T-helper 2 cell (primary cell): ENCODE measurements at regions not wholly inside any gene's neighbourhood (a gene's known extent, or its start where the extent isn't known, plus 50 kb on each side); places are given as distances from the start of the nearest gene placed in this dataset.
"Not testable (repeated sequence)": the region's sequence is repeated elsewhere in the genome, so short reads cannot be mapped to it uniquely, and the experiment has no call there.

Source experiments
- DNase-seq, 5 experiments: peaks; one replicate each; pipeline versions ENCODE4 v3.0.0 to v3.0.0-alpha.2; 2012 to 2022

GRCh38 chr4:179352221-179352620 lies 1910.0 kb upstream of the AGA start:
- no peak for DNase-seq

- DNase-seq = no peak
Observed at GRCh38 chr4:179353786-179354185, 1911.5 kb upstream of the AGA start.

GRCh38 chr4:179361978-179362486 lies 1919.8 kb upstream of the AGA start:
- no peak for DNase-seq

- not testable (repeated sequence) for DNase-seq
Observed at GRCh38 chr4:179365932-179366331, 1923.7 kb upstream of the AGA start.

- DNase-seq = no peak
Observed at GRCh38 chr4:179372242-179372641, 1930.0 kb upstream of the AGA start.

GRCh38 chr4:179372746-179373145 lies 1930.5 kb upstream of the AGA start:
- no peak for DNase-seq

- not testable (repeated sequence) for DNase-seq
Observed at GRCh38 chr4:179378847-179379246, 1936.6 kb upstream of the AGA start.

GRCh38 chr4:179392787-179393186 lies 1950.5 kb upstream of the AGA start:
- no peak for DNase-seq

- no peak for DNase-seq
Observed at GRCh38 chr4:179398414-179398813, 1956.2 kb upstream of the AGA start.

GRCh38 chr4:179399054-179399782 lies 1957.0 kb upstream of the AGA start:
- DNase-seq = peak in 1 of 5 experiments; percentile 45

- no peak for DNase-seq
Observed at GRCh38 chr4:179415037-179415846, 1973.0 kb upstream of the AGA start.

- no peak for DNase-seq
Observed at GRCh38 chr4:179415847-179416223, 1973.6 kb upstream of the AGA start.

GRCh38 chr4:179417357-179417756 lies 1975.1 kb upstream of the AGA start:
- DNase-seq = no peak

- DNase-seq = no peak
Observed at GRCh38 chr4:179437962-179438361, 1995.7 kb upstream of the AGA start.

GRCh38 chr4:179441596-179441995 lies 1999.4 kb upstream of the AGA start:
- no peak for DNase-seq

GRCh38 chr4:179447308-179447707 lies 2005.1 kb upstream of the AGA start:
- no peak for DNase-seq

GRCh38 chr4:179465131-179465797 lies 2023.0 kb upstream of the AGA start:
- no peak for DNase-seq

GRCh38 chr4:179467878-179468277 lies 2025.6 kb upstream of the AGA start:
- DNase-seq = no peak

GRCh38 chr4:179472164-179472563 lies 2029.9 kb upstream of the AGA start:
- no peak for DNase-seq

- no peak for DNase-seq
Observed at GRCh38 chr4:179478608-179479007, 2036.4 kb upstream of the AGA start.

GRCh38 chr4:179485781-179486180 lies 2043.5 kb upstream of the AGA start:
- no peak for DNase-seq

- no peak for DNase-seq
Observed at GRCh38 chr4:179486570-179487335, 2044.5 kb upstream of the AGA start.
